A673 (cell line): ENCODE measurements at regions not wholly inside any gene's neighbourhood (a gene's known extent, or its start where the extent isn't known, plus 50 kb on each side); places are given as distances from the start of the nearest gene placed in this dataset.

ENCODE experiments used
- BruUV-seq: library from RNA; stranded (reverse); fragments of 400-500 nt; replicated peaks from 2 replicates; lab custom pipeline; 2021; lab: Mats Ljungman, UMichigan
- CTCF ChIA-PET: fragments of 300-600 bp; sonication (Branson Sonifier 250); formaldehyde crosslinking; loops from one replicate; lab custom pipeline; 2022; ENCODE audit warnings: antibody characterized with exemption; lab: Charles Lee
- POLR2A ChIA-PET: fragments of 300-600 bp; sonication (Branson Sonifier 250); formaldehyde crosslinking; loops from one replicate; lab custom pipeline; 2022; ENCODE audit warnings: antibody characterized with exemption; ENCODE audit not compliant: low non-redundant PET; lab: Charles Lee
- DNase-seq: peaks from one replicate; pipeline ENCODE4 v3.0.0-alpha.2; 2015; ENCODE audit warnings: low spot score
- H3K27ac ChIP-seq: fragments of 200-600 bp; sonication (generic); 2 replicates; pipeline ENCODE4 v1.5.1; 2016; ENCODE audit warnings: mixed run types, low read depth, mild to moderate bottlenecking, mixed read lengths, antibody characterized with exemption, low read length; ENCODE audit not compliant: poor library complexity, severe bottlenecking
- H3K27me3 ChIP-seq: fragments of 200-600 bp; sonication (generic); replicated peaks from 2 replicates; pipeline ENCODE4 v1.6.1; 2017; ENCODE audit warnings: mixed run types, low read depth, mild to moderate bottlenecking, mixed read lengths, antibody characterized with exemption, low read length; ENCODE audit not compliant: insufficient read depth, poor library complexity
- H3K36me3 ChIP-seq: fragments of 200-600 bp; sonication (generic); 2 replicates; pipeline ENCODE4 v1.6.1; 2016; ENCODE audit warnings: mixed run types, mild to moderate bottlenecking, mixed read lengths, antibody characterized with exemption, low read length; ENCODE audit not compliant: insufficient read depth, poor library complexity, severe bottlenecking
- H3K4me1 ChIP-seq: fragments of 200-600 bp; sonication (generic); 2 replicates; pipeline ENCODE4 v1.6.1; 2017; ENCODE audit warnings: mixed run types, mild to moderate bottlenecking, mixed read lengths, antibody characterized with exemption, low read length; ENCODE audit not compliant: insufficient read depth, poor library complexity, severe bottlenecking
- H3K4me3 ChIP-seq: fragments of 200-600 bp; sonication (generic); 2 replicates; pipeline ENCODE4 v1.5.1; 2016; ENCODE audit warnings: low read depth, mixed run types, mild to moderate bottlenecking, mixed read lengths, low read length; ENCODE audit not compliant: poor library complexity, severe bottlenecking
- H3K9me3 ChIP-seq: fragments of 200-600 bp; sonication (generic); 2 replicates; pipeline ENCODE4 v1.6.1; 2016; ENCODE audit warnings: mixed run types, low read depth, mild to moderate bottlenecking, mixed read lengths, antibody characterized with exemption, low read length; ENCODE audit not compliant: poor library complexity, severe bottlenecking
- EZH2 ChIP-seq: fragments of 200-600 bp; sonication (generic); IDR thresholded peaks from 2 replicates; pipeline ENCODE4 v1.6.1; 2017; ENCODE audit warnings: borderline replicate concordance, low read depth, mild to moderate bottlenecking, mixed read lengths, antibody characterized with exemption, low read length; ENCODE audit not compliant: poor library complexity, severe bottlenecking
- intact Hi-C: fragments of 100-400 bp; cut with micrococcal nuclease; formaldehyde crosslinking; loops from one replicate; pipeline ENCODE4 v1.10.0; 2022; ENCODE audit not compliant: unreplicated experiment
- TF ChIP-seq, protein P1 (sequence below): fragments of 300-800, 200-600 bp; sonication (generic); conservative IDR thresholded peaks from 2 replicates; pipeline ENCODE4 v1.5.1; 2017; ENCODE audit warnings: low read depth, mild to moderate bottlenecking, antibody characterized with exemption, low read length, moderate library complexity, mixed read lengths

- intact Hi-C loops = no loop called here
- H3K9me3 ChIP-seq = no peaks in the 10 kb centered on the region
- no peak overlapping the region for H3K27ac ChIP-seq
- H3K36me3 ChIP-seq = no peaks in the 10 kb centered on the region
- CTCF ChIA-PET = no interaction called here
- no peak for DNase-seq
- no peak overlapping the region for H3K4me3 ChIP-seq
- POLR2A ChIA-PET = no interaction called here
- TF ChIP-seq EZH2 = no peak
- TF ChIP-seq, protein P1, sequence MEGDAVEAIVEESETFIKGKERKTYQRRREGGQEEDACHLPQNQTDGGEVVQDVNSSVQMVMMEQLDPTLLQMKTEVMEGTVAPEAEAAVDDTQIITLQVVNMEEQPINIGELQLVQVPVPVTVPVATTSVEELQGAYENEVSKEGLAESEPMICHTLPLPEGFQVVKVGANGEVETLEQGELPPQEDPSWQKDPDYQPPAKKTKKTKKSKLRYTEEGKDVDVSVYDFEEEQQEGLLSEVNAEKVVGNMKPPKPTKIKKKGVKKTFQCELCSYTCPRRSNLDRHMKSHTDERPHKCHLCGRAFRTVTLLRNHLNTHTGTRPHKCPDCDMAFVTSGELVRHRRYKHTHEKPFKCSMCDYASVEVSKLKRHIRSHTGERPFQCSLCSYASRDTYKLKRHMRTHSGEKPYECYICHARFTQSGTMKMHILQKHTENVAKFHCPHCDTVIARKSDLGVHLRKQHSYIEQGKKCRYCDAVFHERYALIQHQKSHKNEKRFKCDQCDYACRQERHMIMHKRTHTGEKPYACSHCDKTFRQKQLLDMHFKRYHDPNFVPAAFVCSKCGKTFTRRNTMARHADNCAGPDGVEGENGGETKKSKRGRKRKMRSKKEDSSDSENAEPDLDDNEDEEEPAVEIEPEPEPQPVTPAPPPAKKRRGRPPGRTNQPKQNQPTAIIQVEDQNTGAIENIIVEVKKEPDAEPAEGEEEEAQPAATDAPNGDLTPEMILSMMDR = no peak
- H3K4me1 ChIP-seq = no peaks in the 10 kb centered on the region
- BruUV-seq = no TSS peak
- no peaks in the 10 kb centered on the region for H3K27me3 ChIP-seq
Measured at GRCh38 chr15:31550211-31550977, 223.8 kb downstream of the KLF13 start.

DNA sequence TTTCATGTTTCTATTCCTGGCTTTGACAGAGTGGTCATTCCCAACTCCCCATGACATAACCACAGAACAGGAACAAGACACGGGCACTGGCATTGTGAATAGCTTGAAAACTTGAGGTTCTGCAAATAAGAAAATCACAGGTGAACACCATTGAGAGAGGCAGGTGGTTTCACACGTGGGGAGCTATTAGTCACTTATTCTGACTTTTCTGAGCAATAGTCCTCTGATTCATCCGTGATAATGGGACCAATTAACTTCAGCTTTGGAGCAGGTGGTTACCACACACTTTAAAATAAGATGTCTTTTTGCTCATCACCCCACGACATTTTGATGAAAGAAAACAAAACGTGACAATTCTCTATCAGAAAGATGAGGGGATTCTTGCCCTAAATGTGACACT lies 224.7 kb downstream of the KLF13 start:
- CTCF ChIA-PET = no interaction called here
- no TSS peak for BruUV-seq

DNA sequence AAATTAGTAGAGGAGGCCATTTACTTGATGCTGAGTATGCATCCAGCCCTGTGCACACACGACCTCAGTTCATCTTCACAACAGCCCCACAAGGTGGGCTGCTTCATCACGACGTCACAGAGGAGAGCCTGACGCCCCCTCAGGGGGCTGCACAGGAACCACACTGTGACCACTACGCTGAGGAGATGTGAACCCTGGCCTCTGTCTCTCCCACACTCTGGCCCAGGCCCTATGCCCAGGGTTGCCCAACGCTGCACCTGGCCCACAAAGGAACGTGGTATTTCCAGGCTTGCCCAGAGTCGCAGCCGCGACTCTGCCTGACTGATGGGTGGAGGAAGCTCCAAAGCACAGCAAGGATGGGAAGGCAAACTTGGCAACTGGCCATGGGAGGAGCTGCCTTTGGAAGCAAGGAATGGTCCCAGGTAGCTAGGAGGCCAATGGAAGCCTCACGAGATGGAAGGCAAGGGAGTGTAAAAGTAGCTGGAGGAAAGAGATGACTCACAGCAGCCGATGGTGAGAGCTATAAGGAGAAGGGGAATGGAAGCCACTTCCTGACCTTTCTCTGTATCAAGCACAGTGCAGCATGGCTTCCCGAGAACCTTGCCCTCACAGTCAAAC lies 226.0 kb downstream of the KLF13 start:
- Histone ChIP-seq H3K9me3 (no peaks in the 10 kb centered on the region), H3K4me3 (no peak overlapping the region), H3K27me3 (no peaks in the 10 kb centered on the region), H3K4me1 (no peaks in the 10 kb centered on the region), H3K36me3 (no peaks in the 10 kb centered on the region), H3K27ac (no peak overlapping the region)
- BruUV-seq = no TSS peak
- DNase-seq = no peak
- TF ChIP-seq, protein P1 = no peak
- TF ChIP-seq EZH2 = no peak
- CTCF ChIA-PET = no interaction called here
- POLR2A ChIA-PET = no interaction called here
- intact Hi-C loops = no loop called here

More for the DNA sequence above, 224.7 kb downstream of the KLF13 start:
- DNase-seq = no peak
- Histone ChIP-seq H3K27me3 (no peaks in the 10 kb centered on the region), H3K4me3 (no peak overlapping the region), H3K27ac (no peak overlapping the region), H3K36me3 (no peaks in the 10 kb centered on the region), H3K4me1 (no peaks in the 10 kb centered on the region), H3K9me3 (no peaks in the 10 kb centered on the region)
- POLR2A ChIA-PET = no interaction called here
- intact Hi-C loops = no loop called here
- TF ChIP-seq, protein P1 = no peak
- no peak for TF ChIP-seq EZH2
